B cell (primary cell): ENCODE measurements at regions not wholly inside any gene's neighbourhood (a gene's known extent, or its start where the extent isn't known, plus 50 kb on each side); places are given as distances from the start of the nearest gene placed in this dataset.

Source experiments
- EZH2 ChIP-seq: IDR thresholded peaks from 2 replicates; pipeline ENCODE4 v1.6.1; 2012; ENCODE audit warnings: borderline replicate concordance, low read depth, mild to moderate bottlenecking, moderate library complexity, low read length; ENCODE audit not compliant: insufficient read depth, poor library complexity, severe bottlenecking
- TF ChIP-seq, protein P1 (sequence below): fragments of 200-600 bp; IDR thresholded peaks from one replicate; pipeline ENCODE4 v1.8.0; 2022; ENCODE audit warnings: antibody characterized with exemption, mild to moderate bottlenecking

DNA sequence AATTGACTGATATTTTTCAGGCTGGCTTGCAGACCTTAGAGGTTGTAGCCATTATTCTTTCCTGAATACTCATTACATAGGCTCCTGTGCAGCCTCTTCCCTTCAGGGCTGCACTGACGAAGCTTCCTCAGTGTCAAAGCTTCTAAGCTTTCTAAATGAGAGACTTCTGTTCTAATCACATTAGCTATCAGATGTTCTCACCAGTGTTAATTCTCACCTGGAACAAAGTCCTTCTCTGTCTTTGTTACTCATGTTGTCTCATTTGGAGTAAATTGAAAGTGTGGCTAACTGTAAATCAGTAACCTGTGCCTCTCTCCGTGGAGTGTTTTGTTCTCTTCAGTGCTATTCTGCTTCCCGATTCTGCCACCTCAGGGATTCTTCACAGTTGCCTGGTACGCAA, 76.9 kb downstream of the MC4R start:
- TF ChIP-seq, protein P1, sequence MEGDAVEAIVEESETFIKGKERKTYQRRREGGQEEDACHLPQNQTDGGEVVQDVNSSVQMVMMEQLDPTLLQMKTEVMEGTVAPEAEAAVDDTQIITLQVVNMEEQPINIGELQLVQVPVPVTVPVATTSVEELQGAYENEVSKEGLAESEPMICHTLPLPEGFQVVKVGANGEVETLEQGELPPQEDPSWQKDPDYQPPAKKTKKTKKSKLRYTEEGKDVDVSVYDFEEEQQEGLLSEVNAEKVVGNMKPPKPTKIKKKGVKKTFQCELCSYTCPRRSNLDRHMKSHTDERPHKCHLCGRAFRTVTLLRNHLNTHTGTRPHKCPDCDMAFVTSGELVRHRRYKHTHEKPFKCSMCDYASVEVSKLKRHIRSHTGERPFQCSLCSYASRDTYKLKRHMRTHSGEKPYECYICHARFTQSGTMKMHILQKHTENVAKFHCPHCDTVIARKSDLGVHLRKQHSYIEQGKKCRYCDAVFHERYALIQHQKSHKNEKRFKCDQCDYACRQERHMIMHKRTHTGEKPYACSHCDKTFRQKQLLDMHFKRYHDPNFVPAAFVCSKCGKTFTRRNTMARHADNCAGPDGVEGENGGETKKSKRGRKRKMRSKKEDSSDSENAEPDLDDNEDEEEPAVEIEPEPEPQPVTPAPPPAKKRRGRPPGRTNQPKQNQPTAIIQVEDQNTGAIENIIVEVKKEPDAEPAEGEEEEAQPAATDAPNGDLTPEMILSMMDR: no peak
- no peak for TF ChIP-seq EZH2
